Renal pelvis (tissue), 1 donor: ENCODE measurements at regions not wholly inside any gene's neighbourhood (a gene's known extent, or its start where the extent isn't known, plus 50 kb on each side); places are given as distances from the start of the nearest gene placed in this dataset.

ENCODE experiments used
- DNase-seq: peaks from one replicate; pipeline ENCODE4 v3.0.0-alpha.2; 2013

- DNase-seq, result no peak
These were observed 68.1 kb upstream of the SPOCK1 start for GRCh38 chr5:137567226-137567625.

- DNase-seq, result no peak
These were observed 67.7 kb upstream of the SPOCK1 start for GRCh38 chr5:137566780-137567179.

- DNase-seq, result no peak
These were observed 67.0 kb upstream of the SPOCK1 start for GRCh38 chr5:137566118-137566541.

GRCh38 chr5:137565450-137565849, 66.3 kb upstream of the SPOCK1 start:
- DNase-seq, result no peak

- DNase-seq, result peak; percentile 48
These were observed 65.4 kb upstream of the SPOCK1 start for GRCh38 chr5:137564398-137564961.

GRCh38 chr5:137563646-137564397, 64.7 kb upstream of the SPOCK1 start:
- DNase-seq, result peak; percentile 72

- DNase-seq, result no peak
These were observed 64.1 kb upstream of the SPOCK1 start for GRCh38 chr5:137563301-137563645.

- no peak for DNase-seq
These were observed 62.5 kb upstream of the SPOCK1 start for GRCh38 chr5:137561608-137562007.

GRCh38 chr5:137560420-137560819, 61.3 kb upstream of the SPOCK1 start:
- no peak for DNase-seq
